Inflammatory macrophage (primary cell): ENCODE measurements at regions not wholly inside any gene's neighbourhood (a gene's known extent, or its start where the extent isn't known, plus 50 kb on each side); places are given as distances from the start of the nearest gene placed in this dataset.

Experiments
- DNase-seq, 2 donors: peaks; one replicate each; pipeline ENCODE4 v3.0.0-alpha.2; 2020 to 2022

DNA sequence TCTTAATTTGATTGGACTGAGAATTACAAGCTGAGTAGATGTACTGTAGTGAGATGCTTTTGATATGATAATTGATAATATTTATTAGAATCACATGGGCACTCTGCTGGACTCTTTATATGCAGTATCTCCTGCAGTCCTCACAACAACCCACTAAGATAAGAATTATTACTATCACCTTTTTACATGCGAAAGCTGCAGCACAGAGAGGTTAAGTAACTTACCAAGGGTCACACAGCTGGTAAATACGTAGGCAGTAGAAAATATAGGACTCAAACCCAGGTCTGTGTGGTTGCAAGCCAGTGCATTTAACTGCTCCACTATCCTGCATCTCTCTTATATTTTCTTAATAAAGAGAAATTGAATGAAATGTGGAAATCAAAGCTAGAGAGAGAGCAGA lies 392.8 kb upstream of the RORA start:
- DNase-seq, result no peak

DNA sequence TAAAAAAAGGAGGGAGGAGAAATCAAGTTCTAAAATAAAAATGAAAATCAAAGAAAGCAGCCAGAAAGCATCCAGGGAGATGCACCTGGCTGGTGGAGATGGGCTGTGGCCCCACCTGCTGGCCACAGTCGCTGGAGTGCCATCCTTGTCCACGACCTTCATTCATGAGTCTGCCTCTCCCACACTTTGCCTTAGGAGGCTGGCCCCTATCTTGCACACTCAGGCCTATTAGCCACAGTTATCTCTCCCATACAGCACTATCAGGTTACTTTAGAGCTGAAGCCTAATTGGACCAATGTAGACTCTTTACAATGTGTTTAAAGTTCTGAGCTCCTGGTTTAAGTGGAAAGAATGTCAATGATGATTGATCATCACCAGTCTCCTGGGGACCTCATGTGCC lies 392.0 kb upstream of the RORA start:
- no peak for DNase-seq

DNA sequence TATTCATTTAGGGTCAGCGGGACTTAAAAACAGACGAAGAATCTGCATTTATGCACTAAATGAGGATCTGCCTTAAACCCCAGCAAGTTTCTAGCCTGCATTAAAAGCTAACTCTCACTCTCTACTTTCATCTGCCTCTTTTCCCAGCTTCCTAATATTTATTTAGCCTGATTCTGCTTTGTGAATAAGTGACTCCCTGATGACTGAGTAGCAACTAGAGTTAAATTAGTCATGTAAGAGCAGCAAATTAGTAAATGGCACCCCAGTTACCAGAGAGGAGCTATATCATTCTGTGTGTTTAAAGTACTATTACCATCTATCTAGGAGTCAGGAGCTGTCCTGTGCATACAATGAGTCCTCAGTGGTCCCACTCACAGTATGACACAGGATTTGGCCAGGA lies 391.0 kb upstream of the RORA start:
- DNase-seq, result no peak

DNA sequence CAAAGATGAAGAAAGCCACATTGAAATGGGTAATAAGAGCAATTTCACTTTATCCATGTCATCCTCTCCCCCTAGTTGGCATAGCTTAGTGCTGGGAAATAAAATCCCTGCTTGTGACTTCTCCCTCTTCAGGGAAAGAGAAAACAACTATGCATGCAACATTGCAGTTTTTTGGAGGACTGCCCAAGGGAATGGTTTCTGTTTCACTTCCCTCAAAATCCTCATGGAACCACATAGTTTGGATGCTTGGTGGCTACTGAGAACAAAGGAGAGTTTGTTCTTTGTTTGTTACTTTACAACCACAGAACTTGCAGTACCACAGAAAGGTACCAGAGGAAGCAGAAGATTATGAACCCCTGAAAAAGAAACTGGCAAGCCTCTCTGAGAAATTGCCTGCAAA lies 384.6 kb upstream of the RORA start:
- no peak for DNase-seq

DNA sequence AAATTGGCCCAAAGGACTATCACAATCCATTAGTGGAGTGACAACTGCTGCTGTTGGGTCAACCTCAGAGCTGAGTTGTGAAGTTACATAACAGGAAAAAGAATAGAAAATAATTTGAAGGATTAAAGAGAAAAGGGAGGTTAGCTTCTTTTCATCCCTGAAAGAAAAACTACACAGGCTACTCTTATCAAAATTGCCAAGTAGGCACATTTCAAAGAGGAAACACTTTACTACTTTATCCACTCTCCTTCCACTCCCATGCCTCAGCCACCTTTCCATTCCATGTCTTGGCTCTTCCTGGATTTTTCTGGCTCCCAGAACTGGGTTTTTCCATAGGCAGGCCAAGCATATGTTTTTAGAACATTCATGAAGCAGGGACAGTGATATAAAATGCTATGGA lies 384.0 kb upstream of the RORA start:
- DNase-seq, result no peak

DNA sequence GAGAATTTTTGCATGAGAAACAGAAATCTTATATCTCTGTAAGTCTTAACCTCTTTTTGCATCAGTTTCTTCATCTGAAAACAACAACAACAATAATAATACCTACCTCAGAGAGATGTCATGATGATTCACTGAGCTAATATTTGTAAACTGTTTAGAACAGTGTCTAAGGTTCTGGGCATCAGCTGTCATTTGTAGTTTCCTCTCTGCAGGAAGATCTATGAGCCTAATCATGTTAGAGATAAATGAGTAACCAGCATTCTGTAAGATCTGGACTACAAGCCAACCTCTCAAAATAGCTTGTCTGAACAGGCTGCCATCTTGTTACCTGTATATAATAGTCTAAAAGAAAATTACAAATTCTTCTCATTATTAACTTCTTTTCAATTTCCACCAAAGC lies 383.0 kb upstream of the RORA start:
- no peak for DNase-seq

DNA sequence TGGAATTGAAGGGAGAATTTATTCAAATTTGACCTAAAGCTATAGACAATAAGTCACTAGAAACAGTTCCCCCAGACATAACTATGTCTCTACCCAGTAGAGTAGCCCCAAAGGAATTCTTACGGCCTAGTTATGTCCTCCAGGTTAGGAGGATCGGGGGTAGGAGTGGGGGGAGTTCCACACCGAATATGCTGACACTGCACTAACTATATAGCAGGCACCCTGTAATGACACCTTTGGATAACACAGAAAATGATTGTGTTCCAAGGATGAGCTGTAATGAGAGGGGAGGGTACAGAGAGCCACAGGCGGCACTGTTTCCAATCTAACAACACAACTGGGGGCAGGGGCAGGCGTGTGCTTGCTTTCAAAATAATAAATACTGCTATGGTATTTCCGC lies 376.2 kb upstream of the RORA start:
- no peak for DNase-seq

DNA sequence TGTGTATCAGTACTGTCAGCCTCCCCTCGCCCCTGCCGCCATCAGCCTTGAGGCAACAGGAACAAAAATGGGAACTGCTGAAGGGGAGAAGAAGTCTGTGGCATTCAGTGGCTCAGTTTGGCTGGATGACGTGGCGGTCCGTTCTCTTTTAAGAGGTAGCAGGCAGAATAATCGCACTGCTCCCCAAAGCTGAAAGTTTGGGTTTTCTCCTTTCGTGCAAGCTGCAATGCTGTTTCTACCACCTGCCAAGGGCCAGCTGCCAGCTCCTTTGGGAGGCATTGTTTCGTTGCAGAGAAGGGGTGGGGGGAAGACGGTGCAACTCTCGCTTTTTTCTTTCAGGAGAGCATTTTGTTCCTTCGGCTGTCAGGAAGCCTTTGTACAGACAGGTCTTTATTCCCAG lies 369.6 kb upstream of the RORA start:
- no peak for DNase-seq

DNA sequence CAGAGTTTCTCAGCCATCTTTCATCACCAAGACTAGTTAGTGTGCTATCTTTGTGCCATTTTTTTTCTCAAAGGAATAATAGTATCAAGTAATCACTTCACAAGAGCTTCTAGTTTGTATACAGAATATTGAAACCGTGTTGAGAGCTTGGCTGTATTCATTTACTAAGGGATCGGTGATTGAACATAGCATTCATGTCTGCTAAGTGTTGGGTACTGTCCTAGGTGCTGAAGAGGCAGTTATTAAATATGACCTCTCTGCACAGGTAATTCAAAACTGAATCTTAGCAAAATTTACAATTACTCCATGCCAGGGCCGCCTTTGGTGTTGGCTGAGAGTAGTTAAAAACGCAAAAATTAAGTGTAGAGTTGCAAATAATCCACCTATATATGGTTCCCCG lies 355.3 kb upstream of the RORA start:
- no peak for DNase-seq

DNA sequence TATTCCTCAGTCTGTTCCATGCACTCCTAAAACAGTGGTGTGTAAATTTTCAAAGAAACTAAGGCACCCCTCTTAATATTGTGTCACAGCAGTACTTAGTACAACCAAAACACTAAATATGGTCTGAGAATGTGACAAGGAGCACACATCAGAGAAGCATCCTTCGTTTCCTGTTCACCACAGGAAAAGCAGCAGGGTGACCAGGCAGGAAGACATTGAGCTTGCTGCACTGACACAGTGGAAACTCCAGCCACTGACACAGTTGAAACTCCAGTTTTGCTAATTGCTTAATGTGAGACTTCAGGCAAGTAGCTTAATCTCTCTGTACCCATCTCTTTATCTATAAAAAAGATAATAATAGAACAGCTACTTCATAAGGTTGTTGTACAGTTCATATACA lies 353.0 kb upstream of the RORA start:
- no peak for DNase-seq

DNA sequence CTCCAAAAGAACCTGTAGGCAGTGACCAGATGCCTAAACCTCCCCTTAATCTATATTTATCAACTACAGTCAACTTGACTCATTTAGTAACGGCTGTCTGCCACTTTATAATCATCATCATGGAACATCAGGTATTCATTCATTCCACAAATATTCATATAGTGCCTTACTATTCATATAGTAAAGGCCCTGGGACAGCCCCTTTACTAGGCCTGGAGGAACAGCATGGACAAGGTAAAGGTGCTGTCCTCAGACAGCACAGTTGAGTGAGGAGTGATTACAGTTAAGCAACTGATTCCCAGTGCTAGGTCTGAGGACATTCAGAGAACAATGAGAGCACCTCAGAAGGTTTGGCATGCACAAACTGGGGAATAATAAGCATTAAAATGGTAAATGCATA lies 346.5 kb upstream of the RORA start:
- DNase-seq, result no peak

DNA sequence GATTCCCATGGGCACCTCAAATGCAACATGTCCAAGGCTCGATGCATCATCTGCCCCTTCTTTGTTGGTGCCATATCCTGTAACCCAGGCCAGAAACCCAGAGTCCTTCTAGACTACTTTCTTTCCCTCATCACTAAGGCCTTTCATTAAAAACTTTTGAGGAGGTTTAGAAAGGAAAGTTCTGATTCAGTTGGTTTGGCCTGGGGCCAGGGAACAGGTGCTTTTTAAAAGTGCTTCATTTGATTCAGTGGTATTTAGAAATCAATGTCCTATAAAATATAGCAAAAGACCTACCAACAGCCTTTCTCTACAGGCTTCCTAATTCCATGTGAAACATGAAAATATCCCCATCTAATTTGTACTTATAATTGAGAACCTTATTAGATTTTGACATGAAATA lies 341.9 kb upstream of the RORA start:
- DNase-seq, result no peak

DNA sequence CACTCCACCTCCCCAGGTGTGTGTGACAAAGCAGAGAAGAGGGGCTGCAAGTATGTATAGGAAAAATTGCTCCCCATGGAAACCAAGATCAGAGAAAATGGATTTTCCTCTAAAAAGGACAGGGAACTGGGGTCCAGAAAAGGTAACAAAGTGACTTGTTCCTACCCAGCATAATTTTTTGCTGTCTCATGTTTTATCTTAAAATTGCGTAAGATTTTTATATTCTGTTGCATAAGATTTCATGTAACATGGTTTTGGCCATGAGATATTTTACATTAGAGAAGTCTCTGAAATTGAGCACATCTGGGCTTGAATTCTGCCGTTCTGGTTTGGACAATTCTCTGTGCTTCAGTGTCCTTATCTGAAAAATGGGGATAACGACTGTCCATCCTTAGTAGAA lies 335.7 kb upstream of the RORA start:
- DNase-seq, result no peak

DNA sequence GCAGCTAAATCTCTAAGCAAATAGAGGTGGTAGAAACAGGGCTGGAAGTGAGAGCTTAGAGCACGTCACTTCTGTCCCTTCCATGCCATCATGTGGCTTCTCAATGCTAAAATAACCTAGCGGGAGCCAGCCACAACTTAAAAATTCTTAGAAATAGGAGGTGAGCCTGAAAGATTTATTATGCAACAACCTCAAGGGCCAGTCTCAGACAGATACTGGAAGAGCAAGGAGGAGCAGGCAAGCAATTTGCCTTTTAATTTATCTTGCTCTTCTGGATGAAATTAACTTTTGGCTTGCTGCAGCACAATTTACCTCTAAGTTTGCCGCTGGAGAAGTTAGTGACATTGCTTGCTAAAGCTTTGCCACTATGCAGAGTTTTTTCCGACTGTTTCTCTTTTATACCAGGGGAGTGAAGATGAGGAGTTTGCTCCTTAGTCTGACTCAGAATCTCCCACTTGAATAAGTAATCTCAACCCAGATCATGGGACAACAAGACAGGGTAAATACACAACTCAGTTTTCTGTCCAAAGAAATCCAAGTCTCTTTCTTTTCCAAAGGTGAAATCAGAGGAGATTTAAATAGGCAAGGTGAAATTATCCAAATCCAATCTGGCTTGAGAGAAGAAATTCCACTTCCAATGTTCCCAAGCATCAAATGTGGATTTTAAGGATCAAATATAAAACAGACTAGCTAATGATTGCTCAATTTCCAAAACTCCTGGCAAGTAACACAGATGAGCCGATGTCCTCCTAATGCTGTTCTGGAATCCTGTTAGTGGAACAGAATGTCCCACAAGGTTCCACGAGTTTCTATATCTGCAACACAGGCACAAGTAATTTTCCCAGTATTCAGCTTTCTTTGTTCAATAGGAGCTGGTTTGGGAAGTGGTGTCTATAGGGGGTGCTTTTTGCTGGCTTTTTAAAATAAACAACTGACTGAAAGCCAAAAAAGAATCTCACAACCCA lies 329.4 kb upstream of the RORA start:
- DNase-seq, result no peak

DNA sequence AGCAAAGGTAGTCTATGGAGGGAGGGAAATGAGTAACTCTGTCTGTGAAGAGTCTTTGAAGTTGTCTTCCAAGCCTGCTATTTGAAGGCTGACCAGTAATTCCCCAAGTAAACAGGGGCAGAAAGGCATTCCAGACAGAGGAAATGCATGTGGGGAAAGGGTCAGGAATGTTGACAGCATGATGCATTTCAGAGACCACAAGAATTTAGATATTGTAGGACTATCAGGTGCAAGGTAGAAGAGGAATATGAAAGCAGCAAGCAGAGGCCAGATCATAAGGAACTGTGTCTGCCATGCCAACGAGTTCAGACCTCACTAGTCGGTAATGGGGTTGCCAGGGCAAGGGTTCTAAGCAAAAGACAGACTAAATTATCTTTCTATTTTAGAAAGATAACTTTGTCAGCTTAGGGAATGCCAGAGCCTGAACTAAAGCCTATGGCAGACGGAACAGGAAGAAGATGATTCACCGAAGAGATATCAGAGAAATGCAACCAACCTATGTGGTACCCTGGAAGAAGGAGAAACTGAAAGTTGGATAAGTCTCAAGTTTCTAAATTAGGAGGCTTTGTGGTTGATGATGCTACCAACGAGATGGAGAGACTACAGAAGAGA lies 327.0 kb upstream of the RORA start:
- no peak for DNase-seq

DNA sequence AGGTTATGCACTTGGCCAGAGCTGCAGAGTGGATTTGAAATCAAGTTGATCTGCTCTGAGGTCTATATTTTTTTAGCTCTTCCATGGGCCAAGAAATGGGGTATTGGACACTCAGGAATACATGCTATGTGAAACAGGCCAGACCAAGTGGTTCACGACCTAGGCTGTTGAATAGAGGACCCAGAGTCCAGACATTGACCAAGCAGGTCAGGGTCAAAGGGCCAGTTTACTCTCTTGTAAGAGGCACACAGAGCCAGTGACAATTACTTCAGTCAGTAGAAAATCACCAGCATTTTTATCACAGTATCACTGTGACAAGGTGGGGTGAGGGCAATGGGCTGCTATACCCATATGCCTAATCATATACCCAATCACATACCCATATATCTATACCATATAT lies 320.6 kb upstream of the RORA start:
- DNase-seq, result no peak

DNA sequence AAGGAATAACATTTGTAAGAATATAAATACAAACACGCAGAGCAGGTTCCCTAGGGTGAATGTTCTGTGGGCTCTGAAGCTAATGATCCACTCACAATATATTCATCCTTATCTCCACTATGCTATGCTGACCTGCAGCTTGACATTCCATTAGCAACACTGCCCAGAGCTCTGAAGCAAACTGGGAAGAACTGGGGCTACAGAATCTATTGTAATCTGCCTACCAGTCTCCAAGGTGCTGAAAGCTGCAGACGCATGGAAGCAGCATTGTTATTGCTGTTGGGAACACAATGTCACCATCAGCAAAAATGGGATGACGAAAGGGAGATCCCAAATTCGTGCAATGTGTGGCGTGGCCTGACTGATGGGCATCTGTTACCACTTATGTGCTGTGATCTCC lies 316.7 kb upstream of the RORA start:
- no peak for DNase-seq

DNA sequence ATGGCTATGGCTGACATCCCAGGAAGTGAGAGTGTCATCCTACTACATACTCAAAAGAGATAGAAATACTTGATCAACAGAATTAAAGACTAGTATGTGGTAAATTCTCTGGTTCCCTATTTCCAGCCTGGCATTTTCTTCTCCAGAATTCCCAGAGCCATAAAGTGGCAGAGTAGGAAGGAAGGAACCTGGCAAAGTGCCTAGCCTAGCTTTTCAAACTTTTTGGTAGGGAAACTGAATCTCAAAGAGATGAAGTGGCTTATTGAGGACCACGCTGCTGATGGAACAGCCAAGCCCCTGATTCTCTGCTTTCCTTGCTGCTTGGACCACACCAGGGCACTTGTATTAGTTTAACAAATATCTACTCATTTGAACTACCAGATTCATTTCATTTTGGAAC lies 312.4 kb upstream of the RORA start:
- no peak for DNase-seq

DNA sequence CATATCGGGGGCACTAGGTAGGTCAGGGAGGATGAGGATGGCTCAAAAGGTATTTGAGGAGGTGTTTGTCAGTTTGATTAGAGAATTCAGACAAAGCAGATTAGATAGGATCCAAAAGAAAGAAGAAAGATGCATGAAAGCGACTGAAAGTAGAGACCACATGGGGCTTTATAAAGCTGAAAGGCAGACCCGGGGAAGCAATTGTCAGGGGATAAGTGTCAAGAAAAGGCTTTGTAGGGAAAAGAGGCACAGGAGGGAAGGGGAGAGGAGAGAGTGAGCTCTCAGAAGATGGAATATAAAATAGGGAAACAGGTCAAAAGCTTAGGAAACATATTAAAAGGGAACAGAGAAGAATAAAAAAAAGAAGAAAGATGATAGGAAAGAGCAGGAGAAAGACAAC lies 308.2 kb upstream of the RORA start:
- no peak for DNase-seq

DNA sequence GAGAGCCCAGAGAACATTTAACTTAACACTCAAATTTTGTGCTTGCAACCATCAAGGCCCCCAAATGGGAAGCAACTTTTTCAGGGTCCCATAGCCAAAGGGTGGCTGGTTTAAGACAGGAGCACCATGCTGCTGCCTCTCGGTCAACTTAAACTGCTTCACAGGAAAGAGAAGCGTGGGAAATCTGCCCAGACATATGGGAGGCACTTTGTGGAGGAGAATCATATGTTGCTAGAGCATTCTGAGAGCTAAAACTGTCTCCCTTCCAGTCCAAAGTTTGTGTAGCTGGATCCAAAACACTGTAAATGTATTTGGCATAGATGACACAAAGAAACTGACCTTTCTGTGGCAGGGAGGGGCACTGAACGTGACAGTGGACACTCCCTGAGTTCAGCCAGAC lies 305.9 kb upstream of the RORA start:
- no peak for DNase-seq

DNA sequence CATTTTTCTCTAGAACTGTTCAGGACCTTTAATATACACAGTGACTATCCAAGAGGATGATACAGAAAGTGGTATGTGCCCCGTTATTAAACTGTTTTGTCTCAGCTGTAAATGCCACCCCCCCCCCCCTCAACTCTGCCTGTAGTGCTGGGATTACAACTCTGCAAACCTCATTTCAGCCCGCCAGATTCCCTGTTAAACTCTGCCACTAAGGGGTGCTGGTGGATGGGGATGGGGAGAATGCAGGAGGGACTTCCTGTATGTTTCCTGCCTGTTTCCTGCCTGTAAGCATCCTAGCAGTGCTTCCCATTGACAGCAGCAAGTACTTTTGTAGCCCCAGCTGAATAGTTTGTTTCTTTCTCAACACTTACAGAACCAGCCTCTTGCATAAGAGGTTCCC lies 301.7 kb upstream of the RORA start:
- no peak for DNase-seq

DNA sequence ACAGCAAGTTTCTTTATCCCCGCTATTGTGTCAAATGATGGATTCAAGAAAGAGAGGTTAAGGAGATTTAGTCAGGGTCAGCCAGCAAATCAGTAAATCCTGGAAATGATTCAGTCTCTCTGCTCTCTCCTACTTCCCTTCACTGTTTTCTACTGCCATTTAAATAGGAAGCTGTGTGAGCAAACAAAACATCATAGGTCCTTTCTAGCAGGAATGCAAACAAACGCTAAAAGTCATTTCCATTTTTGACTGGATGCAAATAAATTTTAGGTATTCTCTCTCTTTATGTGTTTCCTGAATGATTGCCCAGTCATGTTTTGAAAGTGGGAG lies 299.4 kb upstream of the RORA start:
- DNase-seq, result no peak

DNA sequence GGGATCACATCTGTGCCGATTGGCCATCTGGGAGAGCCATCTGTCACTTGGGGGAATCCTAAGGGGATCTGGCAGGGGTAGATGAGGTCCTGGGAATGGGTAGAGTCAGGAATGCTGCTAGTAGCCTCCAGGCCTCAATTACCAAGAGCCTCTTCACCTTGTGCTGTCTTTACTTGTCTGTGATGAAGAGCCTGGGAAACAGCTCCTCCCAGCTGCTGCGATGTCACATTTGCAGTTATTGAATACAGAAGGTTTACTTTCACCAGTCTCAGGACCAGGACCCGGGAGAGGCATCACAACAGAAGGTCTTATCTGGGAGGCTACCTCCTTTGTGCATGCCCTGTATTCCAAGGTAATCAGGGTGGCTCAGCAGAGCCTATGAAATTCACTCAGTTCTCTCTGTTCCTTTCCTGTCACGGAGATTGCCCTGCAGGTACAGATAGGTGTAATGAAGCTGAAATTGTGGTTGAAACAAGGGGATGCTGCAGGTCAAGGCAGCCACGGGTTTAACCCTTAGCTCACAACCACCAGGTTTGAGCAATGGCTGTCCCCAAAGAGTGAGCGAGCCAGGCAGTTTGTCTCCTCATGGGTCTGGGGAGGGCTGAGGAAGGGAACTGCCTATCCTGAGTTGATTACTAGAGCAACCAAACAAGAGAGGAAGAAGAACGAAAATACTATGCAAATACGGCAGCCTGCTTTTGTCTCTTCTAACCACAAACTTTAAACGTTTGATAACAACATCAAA lies 298.9 kb upstream of the RORA start:
- no peak for DNase-seq

DNA sequence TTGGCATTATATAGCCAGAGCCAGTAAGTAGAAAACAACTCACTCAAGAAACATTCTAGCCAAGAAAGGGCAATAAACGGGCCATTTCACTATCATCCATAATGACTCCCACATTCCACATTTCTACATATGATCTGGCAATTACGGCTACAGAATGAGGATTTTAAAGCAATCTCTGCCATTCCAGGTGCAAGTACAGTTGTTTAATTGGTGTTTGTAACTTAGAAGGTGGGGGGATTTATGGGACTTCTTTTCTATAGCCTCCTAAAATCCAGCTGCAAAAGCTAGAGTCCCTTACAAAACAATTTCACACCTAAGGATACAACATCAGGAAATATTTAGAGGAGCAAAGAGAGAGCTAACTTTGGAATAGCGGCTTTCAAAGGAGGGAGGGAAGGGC lies 295.4 kb upstream of the RORA start:
- DNase-seq, result no peak
